ENCODE measurements at regions not wholly inside any gene's neighbourhood (a gene's known extent, or its start where the extent isn't known, plus 50 kb on each side); places are given as distances from the start of the nearest gene placed in this dataset.

GRCh38 chr12:28603801-28604200 lies 413.5 kb downstream of the CCDC91 start:
- no peak for TF ChIP-seq POLR2AphosphoS5 (IDR thresholded peaks at IDR 0.05)
- TF ChIP-seq POLR2A (IDR thresholded peaks at IDR 0.05) = no peak
